HL-60/S4 (cell line): ENCODE measurements at regions not wholly inside any gene's neighbourhood (a gene's known extent, or its start where the extent isn't known, plus 50 kb on each side); places are given as distances from the start of the nearest gene placed in this dataset.
"Not testable (repeated sequence)": the region's sequence is repeated elsewhere in the genome, so short reads cannot be mapped to it uniquely, and the experiment has no call there.

Experiments
- in situ Hi-C: fragments of 300-500 bp; cut with MboI; formaldehyde crosslinking; loops from 2 replicates; pipeline ENCODE4 v1.14.3; 2022; ENCODE audit warnings: low sequenced_read_pairs

DNA sequence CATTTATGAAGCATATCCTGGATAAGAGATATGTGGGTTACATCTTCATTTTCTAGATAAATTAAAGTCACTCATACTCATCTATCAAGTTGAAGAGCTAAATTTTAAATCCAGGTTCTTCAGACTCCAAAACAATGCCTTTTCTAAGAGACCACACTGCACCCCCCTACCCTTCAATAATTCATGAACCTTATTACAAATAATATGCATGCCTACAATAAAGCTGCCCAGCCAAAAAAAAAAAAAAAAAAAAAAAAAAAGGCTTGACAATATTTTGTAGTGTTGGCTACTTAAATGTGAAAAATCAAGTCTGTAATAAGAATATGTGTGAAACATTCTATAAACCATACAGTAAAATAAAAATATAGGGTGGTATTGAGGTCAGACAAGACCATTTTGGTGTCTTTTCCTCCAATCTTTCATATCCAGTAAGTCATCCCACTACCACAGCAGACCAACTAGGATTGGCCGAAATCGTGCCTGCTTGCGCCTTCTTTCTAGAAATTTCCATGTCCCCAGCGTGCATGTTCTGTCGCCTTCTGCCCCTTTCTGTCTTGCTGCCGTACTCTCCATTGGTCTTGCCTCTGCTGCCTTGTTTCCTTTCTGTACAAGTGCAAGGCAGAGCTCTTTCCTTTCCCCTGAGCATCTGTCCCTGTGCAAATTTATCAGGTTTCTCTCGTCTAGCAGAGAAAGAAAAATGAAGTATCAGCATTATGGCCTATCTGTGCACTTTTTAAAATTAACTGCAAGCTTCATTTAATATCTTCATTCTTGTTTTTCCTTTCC is 92.6 kb upstream of the NDUFV2 start:
- in situ Hi-C loops, result no loop called here

DNA sequence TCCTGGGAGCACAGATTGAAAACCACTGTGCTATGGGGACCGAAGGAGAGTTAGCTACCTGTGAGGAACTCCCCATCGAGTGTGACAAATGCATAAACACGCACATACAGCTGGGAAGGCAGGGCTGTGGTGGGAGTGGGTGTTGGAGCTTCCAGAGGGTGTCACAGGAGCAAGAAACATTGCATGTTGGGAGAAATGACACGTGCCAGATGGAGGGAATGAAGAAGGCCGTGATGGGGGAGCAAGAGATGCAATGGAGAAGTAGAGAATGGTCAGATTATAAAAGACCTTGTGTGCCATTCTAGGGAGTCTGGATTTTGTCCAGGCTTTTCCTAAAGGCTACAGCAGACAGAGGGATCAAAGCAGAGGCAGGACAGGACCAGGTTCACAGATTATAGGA is 91.1 kb upstream of the NDUFV2 start:
- in situ Hi-C loops, result no loop called here

DNA sequence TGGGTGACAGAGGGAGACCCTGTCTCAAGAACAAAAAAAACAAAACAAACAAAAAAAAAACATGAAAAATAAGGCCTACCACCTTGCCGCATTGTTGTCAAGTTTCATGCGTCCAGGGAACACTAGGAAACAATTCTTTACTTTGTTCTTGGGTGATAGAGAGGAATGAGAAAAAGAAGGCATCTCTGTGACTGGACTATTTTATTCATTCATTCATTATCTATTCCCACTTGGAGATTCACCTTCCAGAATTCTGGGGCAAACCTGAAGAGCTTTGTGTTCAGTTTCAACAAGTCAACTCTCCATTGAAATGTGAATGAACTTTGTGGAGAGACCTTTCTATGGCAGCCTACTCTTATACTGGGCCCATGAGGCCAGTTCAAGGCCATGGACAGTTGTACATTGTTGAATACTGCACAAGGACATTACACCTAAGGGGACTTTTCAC is 88.5 kb upstream of the NDUFV2 start:
- in situ Hi-C loops, result no loop called here

DNA sequence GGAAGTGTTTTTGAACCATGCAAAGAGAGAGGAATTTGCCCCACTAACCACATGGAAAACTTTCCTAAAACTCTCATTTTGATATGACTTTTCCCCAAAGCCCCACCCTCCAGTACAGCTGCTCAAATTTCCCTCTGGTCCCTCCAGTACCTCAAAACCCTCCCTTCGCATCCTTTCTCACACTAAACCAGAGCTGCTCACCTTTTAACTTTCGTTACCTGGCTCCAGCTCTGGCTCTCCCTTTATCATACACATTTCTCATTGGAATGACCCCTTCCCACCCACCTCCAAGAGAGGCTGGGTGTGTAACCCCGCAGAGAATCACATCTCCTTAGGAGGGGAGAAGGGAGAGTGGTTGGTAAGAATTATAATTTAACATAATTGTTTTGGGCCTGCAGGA is 86.8 kb upstream of the NDUFV2 start:
- in situ Hi-C loops, result no loop called here

DNA sequence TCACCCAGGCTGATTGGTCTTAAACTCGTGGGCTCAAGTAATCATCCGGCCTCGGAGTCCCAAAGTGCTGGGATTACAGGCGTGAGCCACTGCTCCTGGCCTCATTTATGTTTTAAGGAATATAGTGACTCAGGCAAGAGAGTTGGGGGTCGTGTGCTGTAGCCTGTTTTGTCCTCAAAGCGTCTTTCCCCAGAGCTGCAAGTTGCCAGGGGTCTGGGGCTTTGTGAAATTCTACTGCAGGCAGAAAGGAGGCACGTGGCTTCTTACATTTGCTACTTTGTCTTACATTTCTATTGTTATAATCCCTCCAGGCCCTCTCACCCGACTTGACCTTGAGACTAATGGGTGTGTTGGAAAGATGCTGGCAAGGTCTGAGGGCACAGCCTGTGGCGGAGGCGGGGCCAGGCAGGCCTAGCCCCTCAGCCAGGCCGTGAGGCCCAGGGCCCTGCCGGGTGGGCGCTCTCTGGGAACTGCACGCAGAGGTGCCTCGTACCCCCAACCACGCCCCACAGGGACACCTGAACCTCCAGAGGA is 85.8 kb upstream of the NDUFV2 start:
- in situ Hi-C loops, result no loop called here

DNA sequence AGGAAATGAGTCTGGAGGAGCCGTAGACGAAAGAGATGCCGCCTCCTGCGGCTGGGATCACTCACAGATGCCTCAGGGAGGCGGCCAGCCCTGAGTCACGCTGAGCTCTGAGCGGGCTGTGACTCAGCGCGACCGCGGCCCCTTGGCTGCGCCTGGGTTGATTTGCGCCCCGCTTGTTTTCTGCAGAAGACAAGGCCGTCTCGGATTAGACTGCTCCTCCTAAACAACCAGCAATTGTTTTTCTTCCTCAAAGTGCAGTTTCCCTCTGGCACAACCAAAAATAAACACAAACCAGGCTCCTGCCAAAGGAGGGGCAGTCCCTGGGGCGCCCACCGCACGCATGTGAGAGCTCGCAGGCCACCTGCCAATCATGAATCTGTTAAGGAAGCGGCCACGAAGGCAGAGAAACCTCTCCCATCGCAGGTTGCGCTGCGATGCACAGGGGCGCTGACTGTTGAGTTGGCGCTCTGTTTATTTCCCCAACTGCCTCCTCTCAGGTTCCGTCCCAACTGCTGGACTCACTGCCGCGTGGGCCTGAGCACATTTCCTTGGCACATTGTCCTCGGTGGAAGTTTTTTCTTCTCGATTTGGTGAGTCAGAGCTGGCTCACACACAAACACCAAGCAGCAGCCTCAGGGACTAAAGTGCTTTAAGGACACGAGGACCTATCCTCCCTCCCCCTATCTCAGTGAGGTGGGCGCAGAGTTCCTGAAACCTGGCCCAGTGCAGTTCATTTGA is 85.2 kb upstream of the NDUFV2 start:
- in situ Hi-C loops, result no loop called here

DNA sequence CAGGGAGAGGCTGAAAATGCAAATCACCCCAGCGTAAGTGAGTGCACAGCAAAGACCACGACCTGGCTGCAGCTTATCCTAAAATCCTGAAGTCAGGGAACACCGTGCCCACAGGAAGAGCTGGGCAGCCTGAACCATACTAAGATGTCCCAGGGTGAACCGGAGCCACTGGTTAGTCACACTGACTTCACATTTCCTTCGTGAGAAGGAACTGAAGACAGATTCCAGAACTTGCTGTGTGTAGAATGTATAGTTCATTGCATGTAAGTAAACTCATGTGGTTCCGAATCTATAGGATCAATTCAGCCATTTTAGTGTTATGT is 84.6 kb upstream of the NDUFV2 start:
- in situ Hi-C loops, result no loop called here

DNA sequence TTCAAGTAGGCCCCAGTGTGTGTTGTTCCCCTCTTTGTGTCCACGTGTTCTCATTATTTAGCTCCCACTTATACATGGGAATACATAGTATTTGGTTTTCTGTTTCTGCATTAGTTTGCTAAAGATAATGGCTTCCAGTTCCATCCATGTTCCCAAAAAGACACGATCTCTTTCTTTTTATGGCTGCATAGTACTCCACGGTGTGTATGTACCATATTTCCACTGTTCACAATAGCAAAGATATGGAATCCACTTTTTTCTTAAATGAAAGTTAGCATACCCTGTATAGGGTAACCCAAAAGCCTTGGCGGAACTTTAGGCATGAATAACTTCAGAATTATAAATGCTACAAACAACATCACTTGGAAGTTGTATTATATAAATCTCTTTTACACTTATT is 83.4 kb upstream of the NDUFV2 start:
- in situ Hi-C loops, result no loop called here

DNA sequence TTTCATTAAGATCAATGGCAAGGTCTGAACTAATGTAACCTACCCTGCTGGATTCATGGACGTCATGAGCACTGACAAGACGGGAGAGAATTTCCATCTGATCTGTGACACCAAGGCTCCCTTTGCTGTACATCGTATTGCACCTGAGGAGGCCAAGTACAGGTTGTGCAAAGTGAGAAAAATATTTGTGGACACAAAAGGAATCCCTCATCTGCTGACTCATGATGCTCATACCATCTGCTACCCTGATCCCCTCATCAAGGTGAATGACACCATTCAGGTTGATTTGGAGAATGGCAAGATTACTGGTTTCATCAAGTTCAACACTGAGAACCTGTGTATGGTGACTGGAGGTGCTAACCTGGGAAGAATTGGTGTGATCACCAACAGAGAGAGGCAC is 82.3 kb upstream of the NDUFV2 start:
- in situ Hi-C loops, result no loop called here

DNA sequence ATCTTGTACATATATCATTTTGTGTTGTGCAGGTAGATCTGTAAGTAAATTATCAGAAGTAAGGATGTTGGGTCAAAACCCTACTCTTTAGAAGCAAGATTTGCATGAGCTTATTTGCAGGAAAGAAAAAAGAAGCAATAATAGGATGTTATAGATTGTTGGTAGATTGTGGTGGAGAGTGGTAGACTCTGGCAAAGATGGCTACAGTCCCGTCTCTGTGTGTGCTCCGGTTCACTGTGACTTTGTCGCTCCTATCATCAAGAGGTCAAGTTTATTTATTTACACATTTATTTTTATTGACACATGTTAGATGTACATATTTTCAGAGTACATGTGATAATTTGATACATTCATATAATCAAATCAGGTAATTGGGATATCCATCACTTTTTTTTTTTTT is 81.0 kb upstream of the NDUFV2 start:
- in situ Hi-C loops, result no loop called here

DNA sequence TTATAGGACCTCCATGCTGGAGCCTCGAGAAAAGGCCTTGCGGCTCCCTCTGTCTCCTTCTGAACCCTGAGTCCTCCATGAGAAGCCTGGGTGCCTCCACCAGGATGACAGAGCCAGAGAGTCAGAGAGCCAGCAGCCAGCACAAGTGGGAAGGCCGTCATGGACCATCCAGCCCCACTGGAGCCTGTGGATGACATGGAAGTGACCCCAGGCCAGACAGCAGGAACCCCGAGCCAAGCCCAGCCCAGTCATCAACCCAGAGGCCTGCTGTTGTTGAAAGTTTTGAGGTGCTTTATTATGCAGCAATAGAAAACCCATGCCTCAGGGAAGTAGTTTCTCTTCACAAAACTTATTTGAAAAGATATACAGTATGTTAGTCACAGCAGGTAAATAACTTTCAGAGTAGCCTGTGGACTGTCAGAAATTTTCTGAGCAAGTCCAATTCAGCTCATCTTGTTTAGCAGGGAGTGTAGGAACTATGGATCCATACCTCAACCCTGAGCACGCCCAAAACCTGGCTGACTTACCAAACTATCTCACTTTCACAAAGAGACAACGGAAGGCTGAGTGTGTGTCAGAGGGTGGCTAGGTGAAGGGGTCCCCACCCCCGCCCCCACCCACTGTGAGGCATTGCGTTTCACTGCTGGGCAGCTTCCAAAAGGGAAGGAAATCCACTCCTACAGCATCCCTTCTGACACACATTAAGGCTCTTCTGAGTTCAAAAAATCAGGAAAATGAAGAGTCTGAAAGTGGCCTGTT is 79.9 kb upstream of the NDUFV2 start:
- in situ Hi-C loops, result no loop called here

DNA sequence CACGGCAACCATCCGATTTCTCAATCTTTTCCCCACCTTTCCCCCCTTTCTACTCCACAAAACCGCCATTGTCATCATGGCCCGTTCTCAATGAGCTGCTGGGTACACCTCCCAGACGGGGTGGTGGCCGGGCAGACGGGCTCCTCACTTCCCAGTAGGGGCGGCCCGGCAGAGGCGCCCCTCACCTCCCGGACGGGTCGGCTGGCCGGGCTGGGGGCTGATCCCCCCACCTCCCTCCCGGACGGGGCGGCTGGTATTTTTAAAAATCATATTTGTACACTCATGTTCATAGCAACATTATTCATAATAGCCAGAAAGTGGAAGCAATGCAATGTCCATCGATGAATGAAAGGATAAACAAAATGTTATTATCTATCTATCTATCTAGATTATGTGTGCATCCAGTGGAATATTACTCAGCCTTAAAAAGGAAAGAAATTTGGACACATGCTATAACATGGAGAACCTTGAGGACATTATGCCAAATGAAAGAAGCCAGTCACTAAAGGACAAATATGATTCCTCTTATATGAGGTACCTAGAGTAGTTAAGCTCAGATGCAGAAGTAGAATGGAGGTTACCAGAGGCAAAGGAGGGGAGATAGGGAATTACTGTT is 78.4 kb upstream of the NDUFV2 start:
- in situ Hi-C loops, result not testable (repeated sequence)

DNA sequence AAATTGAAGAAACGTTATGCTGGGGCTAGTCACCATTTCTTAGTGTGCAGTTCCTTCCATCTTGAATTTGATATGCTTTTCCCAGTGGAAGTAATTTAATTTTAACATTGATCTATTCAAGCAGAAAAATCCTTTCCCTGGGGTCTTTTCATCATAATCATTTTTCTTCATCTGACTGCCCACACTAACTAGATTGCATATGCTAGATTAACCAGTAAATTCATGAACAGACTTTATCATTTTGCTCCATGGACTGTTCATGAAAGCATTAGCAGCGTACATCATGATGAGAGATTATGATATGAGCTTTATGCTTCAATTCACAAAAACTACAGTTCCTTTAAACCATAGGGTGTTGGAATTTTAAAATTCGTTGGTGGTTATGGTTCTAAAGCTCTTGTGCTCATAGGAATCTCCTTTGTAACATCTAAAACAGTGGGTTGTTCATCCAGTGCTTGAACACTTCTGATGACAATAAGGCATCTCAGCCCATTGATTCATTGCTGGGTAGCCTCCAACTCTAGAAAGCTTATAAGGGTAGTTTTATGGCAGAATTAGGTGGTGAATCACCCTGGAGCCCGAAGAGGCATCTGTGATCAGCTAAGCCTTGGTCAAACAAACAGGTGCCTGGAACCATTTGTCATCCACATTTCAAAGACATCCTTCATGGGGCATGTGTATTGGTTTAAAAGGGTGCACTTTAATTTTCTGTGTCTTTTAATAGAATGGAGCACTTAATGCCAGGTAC is 77.2 kb upstream of the NDUFV2 start:
- in situ Hi-C loops, result no loop called here

DNA sequence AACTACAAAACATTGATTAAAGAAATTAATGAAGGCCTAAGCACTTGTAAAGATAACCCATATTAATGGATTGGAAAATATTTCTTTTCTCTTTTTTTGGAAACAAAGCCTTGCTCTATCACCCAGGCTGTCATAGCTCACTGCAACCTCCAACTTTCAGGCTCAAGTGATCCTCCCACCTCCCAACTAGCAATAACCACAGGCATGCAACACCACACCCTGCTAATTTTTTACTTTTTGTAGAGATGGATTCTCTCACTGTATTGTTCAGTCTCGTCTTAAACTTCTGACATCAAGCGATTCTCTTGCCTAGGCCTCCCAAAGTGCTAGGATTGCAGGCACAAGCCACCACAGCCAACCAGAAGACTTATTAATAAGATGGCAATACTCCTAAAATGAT is 73.4 kb upstream of the NDUFV2 start:
- in situ Hi-C loops, result no loop called here

DNA sequence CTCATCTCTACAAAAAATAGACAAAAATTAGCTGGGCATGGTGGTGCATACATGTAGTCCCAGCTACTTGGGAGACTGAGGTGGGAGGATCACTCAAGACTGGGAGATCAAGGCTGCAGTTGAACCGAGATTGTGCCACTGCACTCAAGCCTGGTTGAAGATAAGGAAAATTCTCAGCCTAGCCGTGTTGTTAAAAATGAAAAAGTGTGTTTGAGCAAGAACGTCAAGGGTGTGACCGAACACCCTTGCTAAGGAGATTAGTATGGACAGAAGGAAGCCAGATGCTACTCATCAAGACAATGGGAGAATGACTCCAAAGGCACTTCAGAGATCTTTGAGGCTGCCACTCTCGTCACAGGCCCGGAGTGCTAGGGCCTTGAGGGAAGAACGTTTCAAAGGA is 70.0 kb upstream of the NDUFV2 start:
- in situ Hi-C loops, result no loop called here

DNA sequence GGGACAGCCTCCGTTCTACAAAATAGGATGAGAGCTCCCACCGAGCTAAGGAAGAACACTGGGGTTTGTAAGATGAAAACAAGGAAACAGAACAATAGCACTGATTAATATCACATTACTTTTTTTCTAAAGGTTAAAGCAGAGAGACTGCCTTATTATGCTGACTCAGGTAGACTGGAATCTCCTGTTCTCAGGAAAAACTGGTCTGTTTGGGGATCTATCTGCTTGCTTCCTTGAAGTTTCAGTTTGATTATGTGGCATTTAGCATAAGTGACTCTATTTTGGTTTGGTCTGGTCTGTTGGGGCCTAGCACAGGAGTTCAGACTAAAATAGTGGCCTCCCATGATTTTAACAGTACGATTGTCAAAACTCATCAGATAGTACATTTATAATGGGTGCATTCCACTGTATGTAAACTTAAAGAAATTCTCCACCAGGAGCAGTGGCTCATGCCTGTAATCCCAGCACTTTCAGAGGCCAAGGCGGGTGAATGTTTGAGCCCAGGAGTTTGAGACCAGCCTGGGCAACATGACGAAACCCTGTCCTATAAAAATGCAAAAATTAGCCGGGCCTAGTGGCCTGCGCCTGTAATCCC is 64.1 kb upstream of the NDUFV2 start:
- in situ Hi-C loops, result no loop called here

DNA sequence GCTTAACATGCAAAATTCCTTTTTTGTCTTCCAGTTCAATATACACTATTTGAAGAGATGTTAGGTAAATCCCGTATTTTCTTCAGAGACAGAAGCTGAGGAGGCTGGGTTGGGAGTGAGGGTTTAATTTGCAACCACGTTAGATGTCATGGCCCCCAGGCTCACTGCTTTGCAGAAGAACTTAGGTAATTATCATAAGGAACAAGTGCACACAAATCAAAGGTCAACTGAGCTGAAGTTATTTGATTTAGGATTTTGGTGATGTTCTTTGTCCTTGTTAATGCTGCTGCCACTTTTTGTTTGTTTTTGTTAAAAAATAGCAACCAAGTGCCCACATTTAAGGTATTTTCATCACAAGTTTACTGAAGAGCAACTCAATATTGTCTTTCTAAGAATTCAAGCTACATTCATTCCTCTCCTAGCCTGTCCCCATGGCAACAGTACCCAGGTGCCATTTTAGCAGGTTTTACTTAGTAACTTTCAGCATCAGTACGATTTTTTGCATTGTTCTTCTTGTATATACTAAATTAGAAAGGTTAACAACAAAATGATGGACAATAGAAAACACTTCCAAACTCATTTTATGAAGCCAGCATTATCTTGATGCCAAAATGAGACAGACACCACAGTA is 62.9 kb upstream of the NDUFV2 start:
- in situ Hi-C loops, result no loop called here

DNA sequence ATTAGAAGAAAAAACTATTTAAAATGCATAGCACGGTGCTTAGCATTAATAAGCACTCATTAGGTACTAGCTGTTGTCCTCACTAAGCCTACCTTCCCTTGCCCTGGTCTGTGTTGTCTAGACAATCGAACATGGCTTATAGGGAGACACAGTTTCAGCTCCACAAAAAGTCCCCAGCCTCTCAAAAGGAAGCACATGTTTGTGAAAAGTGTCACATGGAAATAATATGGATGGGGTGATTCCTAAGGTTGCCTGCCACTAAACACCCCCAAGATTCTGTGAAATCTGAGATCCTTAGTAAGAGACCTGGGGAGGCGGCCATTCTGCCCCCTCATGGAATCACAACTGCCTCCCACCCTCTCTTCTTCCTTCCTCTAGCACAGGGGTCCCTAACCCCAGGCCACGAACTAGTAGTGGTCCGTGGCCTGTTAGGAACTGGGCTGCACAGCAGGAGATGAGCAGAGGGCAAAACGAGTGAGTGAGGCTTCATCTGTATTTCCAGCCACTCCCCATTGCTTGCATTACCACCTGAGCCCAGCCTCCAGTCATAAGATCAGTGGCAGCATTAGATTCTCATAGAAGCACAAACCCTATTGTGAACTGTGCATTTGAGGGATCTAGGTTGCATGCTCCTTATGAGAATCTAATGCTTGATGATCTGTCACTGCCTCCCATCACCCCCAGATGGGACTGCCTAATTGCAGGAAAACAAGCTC is 59.6 kb upstream of the NDUFV2 start:
- in situ Hi-C loops, result no loop called here

DNA sequence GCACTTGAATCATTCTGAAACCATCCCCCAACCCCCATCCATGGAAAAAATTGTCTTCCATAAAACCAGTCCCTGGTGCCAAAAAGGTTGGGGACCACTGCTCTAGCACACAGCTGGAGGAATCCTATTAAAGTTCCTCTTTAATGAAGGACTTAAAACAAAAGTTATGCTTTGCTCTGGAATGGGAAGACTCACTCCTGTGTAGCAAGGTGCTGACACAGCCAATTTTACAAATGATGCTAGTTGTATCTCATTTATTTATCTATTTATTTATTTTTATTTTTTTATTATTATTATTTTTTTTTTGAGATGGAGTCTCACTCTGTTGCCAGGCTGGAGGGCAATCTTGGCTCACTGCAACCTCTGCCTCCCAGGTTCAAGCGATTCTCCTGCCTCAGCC is 58.9 kb upstream of the NDUFV2 start:
- in situ Hi-C loops, result no loop called here
